Neuronal stem cell (in vitro differentiated cells): ENCODE measurements at regions not wholly inside any gene's neighbourhood (a gene's known extent, or its start where the extent isn't known, plus 50 kb on each side); places are given as distances from the start of the nearest gene placed in this dataset.

ENCODE experiments used
- DNase-seq: peaks from one replicate; pipeline ENCODE4 v3.0.0-alpha.2; 2013; ENCODE audit warnings: low spot score
- H2AFZ ChIP-seq: one replicate; pipeline ENCODE4 v1.6.1; 2013; ENCODE audit warnings: mild to moderate bottlenecking, low read length, inconsistent platforms
- H2AK5ac ChIP-seq: 2 replicates; pipeline ENCODE4 v1.6.1; 2013; ENCODE audit warnings: low read depth, mild to moderate bottlenecking, inconsistent platforms, low read length, moderate library complexity, mixed read lengths
- H2BK120ac ChIP-seq: 2 replicates; pipeline ENCODE4 v1.6.1; 2013; ENCODE audit warnings: low read depth, mild to moderate bottlenecking, inconsistent platforms, low read length, moderate library complexity, mixed read lengths
- H2BK12ac ChIP-seq: one replicate; pipeline ENCODE4 v1.6.1; 2013; ENCODE audit warnings: low read length, inconsistent platforms
- H2BK15ac ChIP-seq: 2 replicates; pipeline ENCODE4 v1.6.1; 2013; ENCODE audit warnings: mild to moderate bottlenecking, low read length, inconsistent platforms, mixed read lengths
- H2BK5ac ChIP-seq: one replicate; pipeline ENCODE4 v1.6.1; 2013; ENCODE audit warnings: inconsistent platforms, mild to moderate bottlenecking, low read length, moderate library complexity
- H3K14ac ChIP-seq: one replicate; pipeline ENCODE4 v1.6.1; 2013; ENCODE audit warnings: low read length, inconsistent platforms
- H3K18ac ChIP-seq: 2 replicates; pipeline ENCODE4 v1.6.1; 2013; ENCODE audit warnings: low read length, inconsistent platforms
- H3K23ac ChIP-seq: 2 replicates; pipeline ENCODE4 v1.6.1; 2013; ENCODE audit warnings: low read depth, mild to moderate bottlenecking, mixed read lengths, low read length, inconsistent platforms; ENCODE audit not compliant: poor library complexity
- H3K27ac ChIP-seq: replicated peaks from 3 replicates; pipeline ENCODE4 v1.5.1; 2013; ENCODE audit warnings: low read length, inconsistent platforms
- H3K27me3 ChIP-seq, 3 experiments: 2 replicates each; pipeline ENCODE4 v1.6.1; 2013; ENCODE audit warnings: low read length in 3 of 3, mild to moderate bottlenecking in 2 of 3, inconsistent platforms in 1 of 3, low read depth in 1 of 3, mixed read lengths in 1 of 3, moderate library complexity in 1 of 3; ENCODE audit not compliant: control insufficient read depth in 3 of 3, insufficient read depth in 3 of 3
- H3K36me3 ChIP-seq, 2 donors: replicated peaks in 1 of 2; 2 replicates each; pipeline ENCODE4 v1.6.1; 2013; ENCODE audit warnings: low read length in 2 of 2; ENCODE audit not compliant: control insufficient read depth in 2 of 2, insufficient read depth in 2 of 2
- H3K4ac ChIP-seq: 2 replicates; pipeline ENCODE4 v1.6.1; 2013; ENCODE audit warnings: inconsistent platforms, mild to moderate bottlenecking, low read length, moderate library complexity
- H3K4me1 ChIP-seq, 2 donors: 1 replicate in 1 of 2; 2 replicates in 1 of 2; pipeline ENCODE4 v1.6.1; 2013; ENCODE audit warnings: low read length in 2 of 2, low read depth in 1 of 2; ENCODE audit not compliant: control insufficient read depth in 2 of 2, insufficient read depth in 1 of 2
- H3K4me2 ChIP-seq: one replicate; pipeline ENCODE4 v1.6.1; 2013; ENCODE audit warnings: mild to moderate bottlenecking, low read length, inconsistent platforms; ENCODE audit not compliant: insufficient read depth, poor library complexity, severe bottlenecking
- H3K4me3 ChIP-seq, 2 donors: 2 replicates each; pipeline ENCODE4 v1.5.1; 2013; ENCODE audit warnings: low read length in 2 of 2, mild to moderate bottlenecking in 2 of 2, inconsistent platforms in 1 of 2, moderate library complexity in 1 of 2
- H3K79me1 ChIP-seq: one replicate; pipeline ENCODE4 v1.6.1; 2013; ENCODE audit warnings: low read depth, mild to moderate bottlenecking, inconsistent platforms, low read length, moderate library complexity
- H3K9ac ChIP-seq: one replicate; pipeline ENCODE4 v1.6.1; 2013; ENCODE audit warnings: mild to moderate bottlenecking, low read depth, low read length, inconsistent platforms; ENCODE audit not compliant: poor library complexity
- H3K9me3 ChIP-seq, 2 donors: replicated peaks in 1 of 2; 2 replicates each; pipeline versions ENCODE3 to v1.6.1; 2013; ENCODE audit warnings: low read length in 2 of 2, mild to moderate bottlenecking in 2 of 2, inconsistent platforms in 1 of 2, low read depth in 1 of 2, mixed read lengths in 1 of 2, moderate library complexity in 1 of 2; ENCODE audit not compliant: control insufficient read depth in 2 of 2, insufficient read depth in 1 of 2
- H4K8ac ChIP-seq: one replicate; pipeline ENCODE4 v1.6.1; 2013; ENCODE audit warnings: low read depth, mild to moderate bottlenecking, inconsistent platforms, low read length, moderate library complexity
- H4K91ac ChIP-seq: one replicate; pipeline ENCODE4 v1.6.1; 2013; ENCODE audit warnings: low read length, low read depth, mild to moderate bottlenecking, inconsistent platforms; ENCODE audit not compliant: poor library complexity
- WGBS, 2 donors: extraction: QIAGEN DNeasy Blood & Tissue Kit; methylation state at CpG; one replicate each; pipeline ENCODE4 v1.1.7; 2013; ENCODE audit warnings: missing lambda C conversion rate in 2 of 2, mixed read lengths in 1 of 2; ENCODE audit not compliant: insufficient read length in 2 of 2, insufficient replicate concordance in 1 of 2; ENCODE audit errors: extremely low coverage in 2 of 2; 5-methylcytosine and 5-hydroxymethylcytosine counted together

DNA sequence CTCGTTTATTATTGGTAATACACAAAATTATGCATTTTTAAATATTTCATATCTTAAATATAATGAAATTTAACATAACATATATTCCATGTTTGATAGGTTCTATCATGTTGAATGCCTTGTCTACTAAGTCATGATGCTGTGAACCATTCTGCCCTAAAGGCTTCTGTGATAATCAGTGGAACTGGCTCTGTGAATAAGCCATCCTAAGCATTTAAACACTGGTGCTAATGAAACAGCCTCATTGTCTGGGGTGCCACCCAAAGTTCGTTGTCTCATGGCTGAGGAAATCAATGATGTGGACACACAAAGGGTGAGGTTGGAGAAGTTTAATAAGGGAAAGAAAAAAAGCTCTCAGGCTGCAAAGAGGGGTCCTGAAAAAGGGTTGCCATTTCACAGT, 264.7 kb upstream of the ZRANB2 start:
- Histone ChIP-seq H3K4me2 (no peak overlapping the region), H3K9ac (no peak overlapping the region), H3K79me1 (no peaks in the 10 kb centered on the region), H2BK12ac (no peak overlapping the region), H3K27me3 (no peaks in the 10 kb centered on the region), H2BK5ac (no peak overlapping the region), H3K23ac (no peak overlapping the region), H2AFZ (no peak overlapping the region), H2BK15ac (no peak overlapping the region), H3K4ac (no peak overlapping the region), H3K18ac (no peak overlapping the region), H3K27ac (no peak overlapping the region), H3K36me3 (no peaks in the 10 kb centered on the region), H3K4me3 (no peak overlapping the region), H2BK120ac (no peak overlapping the region), H3K4me1 (no peaks in the 10 kb centered on the region), H3K9me3 (peaks cover 0 to 2% of the 10 kb centered on the region in 2 donors), H3K14ac (no peak overlapping the region), H4K91ac (no peak overlapping the region), H2AK5ac (no peak overlapping the region), H4K8ac (no peak overlapping the region)
- DNase-seq, result no peak
- WGBS, 2 donors, result no CpG with 5 or more reads among the region's 2 CpGs

DNA sequence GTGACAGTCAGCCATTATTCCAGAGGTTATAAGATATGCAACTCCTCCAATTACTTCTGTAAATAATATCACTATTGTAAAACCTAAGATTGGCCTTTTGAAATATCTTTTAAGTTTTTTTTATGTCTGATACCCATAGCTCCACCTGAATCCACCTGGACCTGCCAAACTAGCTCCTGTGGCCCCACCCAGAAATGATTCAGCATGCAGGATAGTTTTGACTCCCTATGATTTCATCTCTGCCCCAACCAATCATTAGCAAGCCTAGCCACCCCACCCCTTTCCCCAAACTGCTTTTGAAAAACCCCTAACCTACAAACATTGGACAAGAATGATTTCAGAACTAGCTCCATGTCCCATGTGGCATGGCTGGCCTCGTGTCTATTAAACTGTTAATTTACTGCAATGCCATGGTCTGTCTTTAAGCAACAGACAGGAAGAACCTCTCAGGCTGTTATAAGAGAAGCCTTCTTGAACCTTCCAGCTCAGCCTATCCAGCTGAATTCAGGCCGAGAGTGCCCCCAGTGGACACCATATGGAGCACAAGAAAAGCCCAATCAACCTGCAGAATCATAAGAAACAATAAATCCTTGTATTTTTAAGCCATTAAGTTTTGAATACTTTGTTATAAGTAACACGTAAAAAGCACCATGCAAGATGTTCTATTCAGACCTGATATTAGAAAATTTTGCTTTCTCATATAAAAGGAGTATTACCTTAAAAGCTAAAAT, 263.0 kb upstream of the ZRANB2 start:
- H3K18ac ChIP-seq, result no peak overlapping the region
- H2BK12ac ChIP-seq, result no peak overlapping the region
- no peaks in the 10 kb centered on the region for H3K27me3 ChIP-seq
- H3K23ac ChIP-seq, result no peak overlapping the region
- H3K9me3 ChIP-seq, result peaks cover 5 to 9% of the 10 kb centered on the region in 2 donors
- H2BK15ac ChIP-seq, result no peak overlapping the region
- H4K91ac ChIP-seq, result no peak overlapping the region
- no peak overlapping the region for H3K4ac ChIP-seq
- no peak overlapping the region for H2AK5ac ChIP-seq
- H3K27ac ChIP-seq, result no peak overlapping the region
- H2BK5ac ChIP-seq, result no peak overlapping the region
- no peaks in the 10 kb centered on the region for H3K36me3 ChIP-seq
- H4K8ac ChIP-seq, result no peak overlapping the region
- no peaks in the 10 kb centered on the region for H3K79me1 ChIP-seq
- no peak overlapping the region for H2AFZ ChIP-seq
- no peak for DNase-seq
- WGBS, 2 donors, result no CpG with 5 or more reads among the region's 3 CpGs
- H3K14ac ChIP-seq, result no peak overlapping the region
- H2BK120ac ChIP-seq, result no peak overlapping the region
- H3K9ac ChIP-seq, result no peak overlapping the region
- H3K4me2 ChIP-seq, result no peak overlapping the region
- H3K4me3 ChIP-seq, result no peak overlapping the region
- no peaks in the 10 kb centered on the region for H3K4me1 ChIP-seq

DNA sequence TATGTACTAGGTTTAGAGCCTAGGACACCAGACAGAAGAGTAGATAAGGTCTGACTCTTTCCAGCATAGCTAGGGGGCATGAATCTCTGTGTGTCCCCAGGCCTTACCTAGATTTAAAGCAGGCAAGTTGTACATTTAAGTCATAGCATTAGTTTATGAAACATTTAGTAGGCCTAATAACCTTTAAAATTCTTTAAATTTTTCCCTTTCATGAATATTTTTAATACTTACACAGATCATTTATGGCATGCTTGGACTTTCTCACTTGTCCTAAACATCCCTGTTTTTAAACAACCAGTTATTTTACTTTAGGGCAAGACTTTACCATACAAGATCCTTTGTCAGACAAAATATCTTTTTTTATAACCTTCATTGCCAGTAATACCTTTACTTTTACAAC, 258.4 kb upstream of the ZRANB2 start:
- H3K18ac ChIP-seq, result no peak overlapping the region
- H2AFZ ChIP-seq, result no peak overlapping the region
- H3K14ac ChIP-seq, result no peak overlapping the region
- H3K4me1 ChIP-seq, result no peaks in the 10 kb centered on the region
- H2AK5ac ChIP-seq, result no peak overlapping the region
- no peak overlapping the region for H2BK5ac ChIP-seq
- no peaks in the 10 kb centered on the region for H3K36me3 ChIP-seq
- no peaks in the 10 kb centered on the region for H3K27me3 ChIP-seq
- DNase-seq, result peak; percentile 8
- no peak overlapping the region for H3K4me2 ChIP-seq
- H3K9me3 ChIP-seq, result peaks cover 9 to 16% of the 10 kb centered on the region in 2 donors
- H2BK12ac ChIP-seq, result no peak overlapping the region
- no peak overlapping the region for H3K27ac ChIP-seq
- no peak overlapping the region for H3K4me3 ChIP-seq
- no peak overlapping the region for H2BK15ac ChIP-seq
- H2BK120ac ChIP-seq, result no peak overlapping the region
- no peak overlapping the region for H3K9ac ChIP-seq
- H3K23ac ChIP-seq, result no peak overlapping the region
- H3K4ac ChIP-seq, result no peak overlapping the region
- H3K79me1 ChIP-seq, result no peaks in the 10 kb centered on the region
- no peak overlapping the region for H4K91ac ChIP-seq
- H4K8ac ChIP-seq, result no peak overlapping the region

DNA sequence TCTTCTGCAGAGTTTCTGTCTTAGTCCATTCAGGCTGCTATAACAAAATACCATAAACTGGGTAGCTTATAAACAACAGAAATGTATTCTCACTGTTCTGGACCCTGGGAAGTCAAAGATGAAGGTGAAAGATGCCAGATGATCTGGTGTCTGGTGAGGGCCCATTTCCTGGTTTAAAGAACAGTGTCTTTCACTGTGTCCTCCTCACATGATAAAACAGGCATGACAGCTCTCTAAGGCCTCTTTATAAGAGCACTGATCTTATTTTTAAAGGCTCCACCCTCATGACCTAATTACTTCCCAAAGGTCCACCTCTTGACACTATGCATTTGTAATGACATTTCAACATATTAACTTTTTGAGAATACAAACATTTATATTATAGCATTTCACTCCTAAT, 250.2 kb upstream of the ZRANB2 start:
- Histone ChIP-seq H3K23ac (no peak overlapping the region), H3K4me3 (no peak overlapping the region), H3K4ac (no peak overlapping the region), H3K79me1 (no peaks in the 10 kb centered on the region), H3K9me3 (no peaks in the 10 kb centered on the region), H3K27ac (no peak overlapping the region), H3K14ac (no peak overlapping the region), H2BK15ac (no peak overlapping the region), H3K9ac (no peak overlapping the region), H2BK12ac (no peak overlapping the region), H4K91ac (no peak overlapping the region), H3K4me2 (no peak overlapping the region), H2BK120ac (no peak overlapping the region), H2AFZ (no peak overlapping the region), H3K36me3 (no peaks in the 10 kb centered on the region), H4K8ac (no peak overlapping the region), H3K4me1 (no peaks in the 10 kb centered on the region), H3K18ac (no peak overlapping the region), H2BK5ac (no peak overlapping the region), H2AK5ac (no peak overlapping the region), H3K27me3 (no peaks in the 10 kb centered on the region)
- no peak for DNase-seq
